GM23248 (cell line): ENCODE measurements at regions not wholly inside any gene's neighbourhood (a gene's known extent, or its start where the extent isn't known, plus 50 kb on each side); places are given as distances from the start of the nearest gene placed in this dataset.

Source experiments
- DNase-seq: peaks from one replicate; pipeline ENCODE4 v3.0.0-alpha.2; 2015
- H2AFZ ChIP-seq: fragments of 200-600 bp; sonication (generic); 2 replicates; pipeline ENCODE4 v1.6.1; 2016; ENCODE audit warnings: antibody characterized with exemption
- H3F3A ChIP-seq: fragments of 200-600 bp; sonication (generic); 2 replicates; pipeline ENCODE4 v1.6.1; 2016; ENCODE audit warnings: mild to moderate bottlenecking, antibody characterized with exemption, mixed run types; ENCODE audit not compliant: insufficient read depth
- H3K27ac ChIP-seq: fragments of 200-600 bp; sonication (generic); 2 replicates; pipeline ENCODE4 v1.5.1; 2016; ENCODE audit warnings: mild to moderate bottlenecking
- H3K27me3 ChIP-seq: fragments of 200-600 bp; sonication (generic); replicated peaks from 2 replicates; pipeline ENCODE4 v1.6.1; 2016; ENCODE audit warnings: mild to moderate bottlenecking; ENCODE audit not compliant: insufficient read depth
- H3K36me3 ChIP-seq: fragments of 200-600 bp; sonication (generic); 2 replicates; pipeline ENCODE4 v1.6.1; 2016; ENCODE audit warnings: low read depth, mild to moderate bottlenecking
- H3K4me1 ChIP-seq: fragments of 200-600 bp; sonication (generic); 2 replicates; pipeline ENCODE4 v1.6.1; 2016; ENCODE audit warnings: mild to moderate bottlenecking; ENCODE audit not compliant: insufficient read depth
- H3K4me2 ChIP-seq: fragments of 200-600 bp; sonication (generic); one replicate; pipeline ENCODE4 v1.6.1; 2016; ENCODE audit warnings: mild to moderate bottlenecking; ENCODE audit not compliant: unreplicated experiment
- H3K4me3 ChIP-seq: fragments of 200-600 bp; sonication (generic); 2 replicates; pipeline ENCODE4 v1.5.1; 2016; ENCODE audit warnings: mild to moderate bottlenecking
- H3K79me2 ChIP-seq: fragments of 200-600 bp; sonication (generic); 2 replicates; pipeline ENCODE4 v1.6.1; 2016; ENCODE audit warnings: mild to moderate bottlenecking; ENCODE audit not compliant: insufficient read depth
- H3K9ac ChIP-seq: fragments of 200-600 bp; sonication (generic); 2 replicates; pipeline ENCODE4 v1.6.1; 2016; ENCODE audit warnings: mild to moderate bottlenecking
- H3K9me2 ChIP-seq: fragments of 200-600 bp; sonication (generic); 2 replicates; pipeline ENCODE4 v1.6.1; 2016; ENCODE audit warnings: mixed run types, mild to moderate bottlenecking, moderate library complexity; ENCODE audit not compliant: insufficient read depth
- H3K9me3 ChIP-seq: fragments of 200-600 bp; sonication (generic); one replicate; pipeline ENCODE4 v1.6.1; 2017; ENCODE audit warnings: low read depth
- H4K20me1 ChIP-seq: fragments of 200-600 bp; sonication (generic); 2 replicates; pipeline ENCODE4 v1.6.0; 2016; ENCODE audit not compliant: insufficient read depth
- EZH2 ChIP-seq: fragments of 200-600 bp; sonication (generic); IDR thresholded peaks from 2 replicates; pipeline ENCODE4 v1.6.1; 2018; ENCODE audit warnings: antibody characterized with exemption, mild to moderate bottlenecking; ENCODE audit not compliant: insufficient read depth, poor library complexity, severe bottlenecking
- EZH2phosphoT487 ChIP-seq: fragments of 200-600 bp; sonication (generic); IDR thresholded peaks from 2 replicates; pipeline ENCODE4 v1.6.1; 2018; ENCODE audit warnings: antibody characterized with exemption, moderate library complexity, mild to moderate bottlenecking, low read depth; ENCODE audit not compliant: insufficient read depth
- WGBS, 2 experiments: methylation state at CpG; one replicate each; pipeline ENCODE4 v1.1.6; 2015 to 2017; ENCODE audit warnings: low lambda C conversion rate in 2 of 2, low coverage in 1 of 2; ENCODE audit errors: missing lambda C conversion rate in 2 of 2; 5-methylcytosine and 5-hydroxymethylcytosine counted together
- in situ Hi-C: fragments of 300-500 bp; cut with MboI; formaldehyde crosslinking; loops from 2 replicates; pipeline ENCODE4 v1.15.0; 2020

- no peak overlapping the region for H3K4me3 ChIP-seq
- DNase-seq, result no peak
- WGBS, 2 experiments, result 46 to 49% methylated on average over 4 of the region's 4 CpGs
- H3K9me3 ChIP-seq, result no peaks in the 10 kb centered on the region
- H3K4me1 ChIP-seq, result no peaks in the 10 kb centered on the region
- in situ Hi-C loops, result no loop called here
- no peaks in the 10 kb centered on the region for H3K36me3 ChIP-seq
- H3K79me2 ChIP-seq, result no peaks in the 10 kb centered on the region
- H3K27me3 ChIP-seq, result no peaks in the 10 kb centered on the region
- no peaks in the 10 kb centered on the region for H3K9me2 ChIP-seq
- TF ChIP-seq EZH2phosphoT487, result no peak
- TF ChIP-seq EZH2, result no peak
- no peak overlapping the region for H3K4me2 ChIP-seq
- no peak overlapping the region for H3K9ac ChIP-seq
- H2AFZ ChIP-seq, result no peak overlapping the region
- H3K27ac ChIP-seq, result no peak overlapping the region
- H4K20me1 ChIP-seq, result no peaks in the 10 kb centered on the region
- no peaks in the 10 kb centered on the region for H3F3A ChIP-seq
These were observed 229.6 kb upstream of the EGLN3 start for GRCh38 chr14:34180434-34180833.

DNA sequence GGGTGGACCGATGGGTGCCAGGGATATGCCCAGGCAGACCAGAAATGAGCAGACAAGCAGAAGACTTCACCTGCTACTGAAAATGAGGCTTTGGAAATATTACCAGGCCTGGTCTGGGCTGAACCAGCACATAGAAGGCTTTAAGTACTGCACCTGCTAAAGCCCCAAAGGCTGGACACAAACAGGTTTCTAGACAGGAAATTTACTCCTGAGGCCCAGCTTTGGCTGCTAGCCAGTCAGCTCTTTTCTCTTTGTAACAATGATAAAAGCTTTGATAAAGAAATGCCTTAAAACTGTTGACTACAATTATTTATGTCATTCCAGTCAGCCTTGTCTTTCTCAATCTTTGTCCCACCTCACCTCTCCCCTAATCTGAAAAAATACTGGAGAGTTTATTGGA is 228.9 kb upstream of the EGLN3 start:
- no peaks in the 10 kb centered on the region for H3K79me2 ChIP-seq
- DNase-seq, result no peak
- H3K9me2 ChIP-seq, result no peaks in the 10 kb centered on the region
- H3K27ac ChIP-seq, result no peak overlapping the region
- TF ChIP-seq EZH2 (no peak), EZH2phosphoT487 (no peak)
- H3K27me3 ChIP-seq, result no peaks in the 10 kb centered on the region
- H3K4me1 ChIP-seq, result no peaks in the 10 kb centered on the region
- no peak overlapping the region for H2AFZ ChIP-seq
- 74 to 88% methylated on average over 1 of the region's 1 CpG for WGBS, 2 experiments
- no peaks in the 10 kb centered on the region for H4K20me1 ChIP-seq
- H3K4me3 ChIP-seq, result no peak overlapping the region
- H3K9ac ChIP-seq, result no peak overlapping the region
- no peaks in the 10 kb centered on the region for H3K9me3 ChIP-seq
- no peak overlapping the region for H3K4me2 ChIP-seq
- H3F3A ChIP-seq, result no peaks in the 10 kb centered on the region
- in situ Hi-C loops, result no loop called here
- no peaks in the 10 kb centered on the region for H3K36me3 ChIP-seq

GRCh38 chr14:34177466-34177865 is 226.6 kb upstream of the EGLN3 start:
- in situ Hi-C loops, result no loop called here
- WGBS, 2 experiments, result 54 to 70% methylated on average over 2 of the region's 2 CpGs
- no peaks in the 10 kb centered on the region for H3K4me1 ChIP-seq

DNA sequence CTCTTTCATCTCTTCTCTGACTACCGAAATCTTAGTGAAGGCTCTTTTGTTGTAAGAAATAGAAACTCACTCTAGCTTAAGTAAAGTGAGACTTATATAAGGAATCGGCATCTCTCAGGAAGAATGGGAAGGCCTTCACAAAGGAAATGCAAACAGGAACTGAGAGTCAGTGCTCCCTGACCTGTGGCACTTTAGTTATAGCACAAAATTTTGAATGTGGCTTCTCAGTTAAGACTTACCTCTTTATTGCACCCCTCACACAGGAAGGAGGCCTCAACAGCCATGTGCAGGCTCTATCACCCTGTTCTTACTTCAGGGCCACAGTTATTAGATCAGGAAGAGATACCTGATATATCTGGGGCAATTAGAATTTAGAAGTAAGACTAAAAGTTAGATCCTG is 224.7 kb upstream of the EGLN3 start:
- Histone ChIP-seq H3K4me3 (no peak overlapping the region), H3K27ac (no peak overlapping the region), H3F3A (no peaks in the 10 kb centered on the region), H3K4me2 (no peak overlapping the region), H3K27me3 (0 out of 2 replicates have a peak, but pooled peaks cover 11% of the 10 kb centered on the region), H3K9ac (no peak overlapping the region), H3K9me2 (no peaks in the 10 kb centered on the region), H2AFZ (no peak overlapping the region), H3K4me1 (no peaks in the 10 kb centered on the region), H3K36me3 (no peaks in the 10 kb centered on the region), H3K79me2 (no peaks in the 10 kb centered on the region), H3K9me3 (no peaks in the 10 kb centered on the region), H4K20me1 (no peaks in the 10 kb centered on the region)
- WGBS, 2 experiments, result 70 to 71% methylated on average over 2 of the region's 2 CpGs
- TF ChIP-seq EZH2 (no peak), EZH2phosphoT487 (no peak)
- DNase-seq, result no peak
- in situ Hi-C loops, result no loop called here

More at GRCh38 chr14:34177466-34177865, 226.6 kb upstream of the EGLN3 start:
- Histone ChIP-seq H3F3A (no peaks in the 10 kb centered on the region), H3K9me2 (no peaks in the 10 kb centered on the region), H3K27ac (no peak overlapping the region), H2AFZ (no peak overlapping the region), H3K27me3 (0 out of 2 replicates have a peak, but pooled peaks cover 3% of the 10 kb centered on the region), H3K9me3 (no peaks in the 10 kb centered on the region), H3K4me3 (no peak overlapping the region), H3K36me3 (no peaks in the 10 kb centered on the region), H3K9ac (no peak overlapping the region), H3K4me2 (no peak overlapping the region), H4K20me1 (no peaks in the 10 kb centered on the region), H3K79me2 (no peaks in the 10 kb centered on the region)
- TF ChIP-seq EZH2phosphoT487 (no peak), EZH2 (no peak)
- no peak for DNase-seq

GRCh38 chr14:34174973-34175372 is 224.1 kb upstream of the EGLN3 start:
- Histone ChIP-seq H3K9me3 (no peaks in the 10 kb centered on the region), H3K36me3 (no peaks in the 10 kb centered on the region), H3K4me2 (no peak overlapping the region), H3K79me2 (no peaks in the 10 kb centered on the region), H4K20me1 (no peaks in the 10 kb centered on the region), H2AFZ (no peak overlapping the region), H3K27ac (no peak overlapping the region), H3K27me3 (0 out of 2 replicates have a peak, but pooled peaks cover 11% of the 10 kb centered on the region), H3K4me3 (no peak overlapping the region), H3K4me1 (no peaks in the 10 kb centered on the region), H3K9me2 (no peaks in the 10 kb centered on the region), H3K9ac (no peak overlapping the region), H3F3A (no peaks in the 10 kb centered on the region)
- in situ Hi-C loops, result no loop called here
- 34 to 48% methylated on average over 3 of the region's 3 CpGs for WGBS, 2 experiments
- DNase-seq, result no peak
- TF ChIP-seq EZH2, result no peak
- TF ChIP-seq EZH2phosphoT487, result no peak
